CD14-positive monocyte (primary cell): ENCODE measurements at regions not wholly inside any gene's neighbourhood (a gene's known extent, or its start where the extent isn't known, plus 50 kb on each side); places are given as distances from the start of the nearest gene placed in this dataset.

Experiments used
- DNase-seq, 3 donors: peaks; one replicate each; pipeline ENCODE4 v3.0.0-alpha.2; 2011 to 2022
- H2AFZ ChIP-seq: 2 replicates; pipeline ENCODE4 v1.6.0; 2012; ENCODE audit warnings: mild to moderate bottlenecking, low read depth, low read length, inconsistent platforms; ENCODE audit not compliant: insufficient read depth, poor library complexity, severe bottlenecking
- H3K27ac ChIP-seq, 2 donors: 1 replicate in 1 of 2; 2 replicates in 1 of 2; pipeline ENCODE4 v1.5.1; 2012 to 2013; ENCODE audit warnings: low read length in 2 of 2, control low read depth in 1 of 2, inconsistent platforms in 1 of 2, low read depth in 1 of 2, mild to moderate bottlenecking in 1 of 2
- H3K27me3 ChIP-seq, 2 donors: one replicate each; pipeline versions ENCODE4 v1.6.0 to v1.6.1; 2011 to 2013; ENCODE audit warnings: low read length in 2 of 2; ENCODE audit not compliant: control insufficient read depth in 2 of 2, insufficient read depth in 2 of 2
- H3K36me3 ChIP-seq, 2 donors: replicated peaks in 1 of 2; 1 replicate in 1 of 2; 2 replicates in 1 of 2; pipeline versions ENCODE4 v1.5.1 to v1.6.1; 2012 to 2013; ENCODE audit warnings: low read length in 2 of 2, control low read depth in 1 of 2, inconsistent platforms in 1 of 2, mild to moderate bottlenecking in 1 of 2; ENCODE audit not compliant: insufficient read depth in 2 of 2, control insufficient read depth in 1 of 2
- H3K4me1 ChIP-seq, 2 donors: 1 replicate in 1 of 2; 2 replicates in 1 of 2; pipeline versions ENCODE4 v1.5.1 to v1.6.1; 2012 to 2013; ENCODE audit warnings: low read length in 2 of 2, control low read depth in 1 of 2, inconsistent platforms in 1 of 2, mild to moderate bottlenecking in 1 of 2, moderate library complexity in 1 of 2; ENCODE audit not compliant: insufficient read depth in 2 of 2, control insufficient read depth in 1 of 2
- H3K4me2 ChIP-seq: replicated peaks from 2 replicates; pipeline ENCODE3; 2012; ENCODE audit warnings: low read length, moderate library complexity, mild to moderate bottlenecking; ENCODE audit not compliant: poor library complexity, severe bottlenecking; ENCODE audit errors: extremely low read depth
- H3K4me3 ChIP-seq, 3 experiments: fragments of 200-600 bp in 1 of 3; sonication (generic) in 1 of 3; replicated peaks in 1 of 3; 1 replicate in 2 of 3; 2 replicates in 1 of 3; pipeline ENCODE4 v1.5.1; 2011 to 2013; ENCODE audit warnings: low read length in 3 of 3, mild to moderate bottlenecking in 3 of 3, control low read depth in 2 of 3, low read depth in 2 of 3, inconsistent platforms in 1 of 3, moderate library complexity in 1 of 3
- H3K79me2 ChIP-seq: 2 replicates; pipeline ENCODE4 v1.6.0; 2012; ENCODE audit warnings: mild to moderate bottlenecking, control low read depth, inconsistent platforms, low read length, moderate library complexity; ENCODE audit not compliant: insufficient read depth
- H3K9ac ChIP-seq: 2 replicates; pipeline ENCODE4 v1.6.0; 2017; ENCODE audit warnings: low read length, mild to moderate bottlenecking; ENCODE audit not compliant: insufficient read depth, poor library complexity, severe bottlenecking
- H3K9me3 ChIP-seq, 2 donors: replicated peaks in 1 of 2; 1 replicate in 1 of 2; 2 replicates in 1 of 2; pipeline versions ENCODE4 v1.5.1 to v1.6.1; 2012 to 2013; ENCODE audit warnings: low read length in 2 of 2, control low read depth in 1 of 2; ENCODE audit not compliant: control insufficient read depth in 1 of 2, insufficient read depth in 1 of 2
- H4K20me1 ChIP-seq: 2 replicates; pipeline ENCODE4 v1.6.0; 2012; ENCODE audit warnings: mild to moderate bottlenecking, low read length, control low read depth, moderate library complexity; ENCODE audit not compliant: insufficient read depth
- H3K27ac Mint-ChIP-seq, 7 donors: one replicate each; pipeline ENCODE4 v1.8.0; 2020; ENCODE audit warnings: mild to moderate bottlenecking in 7 of 7, mixed read lengths in 7 of 7, moderate library complexity in 6 of 7, inconsistent platforms in 2 of 7
- H3K27me3 Mint-ChIP-seq, 3 donors: one replicate each; pipeline ENCODE4 v1.8.0; 2021 to 2022; ENCODE audit warnings: low read depth in 3 of 3, mild to moderate bottlenecking in 3 of 3, mixed read lengths in 3 of 3, moderate library complexity in 3 of 3, inconsistent platforms in 1 of 3
- H3K36me3 Mint-ChIP-seq, 2 donors: one replicate each; pipeline ENCODE4 v1.8.0; 2020; ENCODE audit warnings: mixed read lengths in 2 of 2, inconsistent platforms in 1 of 2, mild to moderate bottlenecking in 1 of 2
- H3K4me1 Mint-ChIP-seq: one replicate; pipeline ENCODE4 v1.8.0; 2020; ENCODE audit warnings: mild to moderate bottlenecking, mixed read lengths
- H3K4me3 Mint-ChIP-seq, 2 donors: one replicate each; pipeline ENCODE4 v1.8.0; 2020; ENCODE audit warnings: mild to moderate bottlenecking in 2 of 2, mixed read lengths in 2 of 2, moderate library complexity in 1 of 2
- H3K9me3 Mint-ChIP-seq, 7 donors: one replicate each; pipeline ENCODE4 v1.8.0; 2020 to 2022; ENCODE audit warnings: mixed read lengths in 7 of 7, mild to moderate bottlenecking in 6 of 7, moderate library complexity in 6 of 7, inconsistent platforms in 2 of 7
- WGBS: methylation state at CpG from one replicate; pipeline ENCODE4 v1.1.5; 2013; ENCODE audit warnings: missing lambda C conversion rate; ENCODE audit not compliant: insufficient coverage; 5-methylcytosine and 5-hydroxymethylcytosine counted together
- intact Hi-C, 2 donors: fragments of 100-400 bp; cut with micrococcal nuclease; formaldehyde crosslinking; loops; one replicate each; pipeline versions ENCODE4 v1.15.0 to v1.15.1; 2023
- TF ChIP-seq, protein P1 (sequence below): fragments of 200-600 bp; IDR thresholded peaks from one replicate; pipeline ENCODE4 v1.8.0; 2022; ENCODE audit warnings: antibody characterized with exemption, mild to moderate bottlenecking

DNA sequence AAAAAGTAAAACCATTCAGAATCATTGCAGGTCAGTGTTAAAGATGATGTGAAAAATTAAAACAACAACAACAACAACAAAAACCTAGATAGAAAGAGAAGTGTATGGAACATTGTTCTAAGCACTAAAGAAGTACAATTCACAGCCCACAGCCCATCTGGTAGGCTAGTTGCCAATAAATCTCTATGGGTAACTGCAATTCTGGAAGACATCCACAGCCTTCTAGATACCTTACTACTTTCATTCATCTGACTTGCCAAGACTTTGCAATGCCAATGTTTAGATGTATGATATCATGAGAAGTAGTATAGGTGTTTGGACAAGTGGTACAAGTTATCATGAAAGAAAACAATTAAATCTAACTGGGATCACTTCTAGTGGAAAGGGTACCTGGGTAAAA lies 198.6 kb downstream of the VGLL3 start:
- Histone ChIP-seq H3K9me3 (no peaks in the 10 kb centered on the region), H4K20me1 (no peaks in the 10 kb centered on the region), H2AFZ (no peak overlapping the region), H3K36me3 (no peaks in the 10 kb centered on the region), H3K27ac (no peak overlapping the region), H3K4me2 (no peak overlapping the region), H3K9ac (no peak overlapping the region), H3K4me1 (no peaks in the 10 kb centered on the region), H3K79me2 (no peaks in the 10 kb centered on the region), H3K27me3 (no peaks in the 10 kb centered on the region), H3K4me3 (no peak overlapping the region)
- TF ChIP-seq, protein P1, sequence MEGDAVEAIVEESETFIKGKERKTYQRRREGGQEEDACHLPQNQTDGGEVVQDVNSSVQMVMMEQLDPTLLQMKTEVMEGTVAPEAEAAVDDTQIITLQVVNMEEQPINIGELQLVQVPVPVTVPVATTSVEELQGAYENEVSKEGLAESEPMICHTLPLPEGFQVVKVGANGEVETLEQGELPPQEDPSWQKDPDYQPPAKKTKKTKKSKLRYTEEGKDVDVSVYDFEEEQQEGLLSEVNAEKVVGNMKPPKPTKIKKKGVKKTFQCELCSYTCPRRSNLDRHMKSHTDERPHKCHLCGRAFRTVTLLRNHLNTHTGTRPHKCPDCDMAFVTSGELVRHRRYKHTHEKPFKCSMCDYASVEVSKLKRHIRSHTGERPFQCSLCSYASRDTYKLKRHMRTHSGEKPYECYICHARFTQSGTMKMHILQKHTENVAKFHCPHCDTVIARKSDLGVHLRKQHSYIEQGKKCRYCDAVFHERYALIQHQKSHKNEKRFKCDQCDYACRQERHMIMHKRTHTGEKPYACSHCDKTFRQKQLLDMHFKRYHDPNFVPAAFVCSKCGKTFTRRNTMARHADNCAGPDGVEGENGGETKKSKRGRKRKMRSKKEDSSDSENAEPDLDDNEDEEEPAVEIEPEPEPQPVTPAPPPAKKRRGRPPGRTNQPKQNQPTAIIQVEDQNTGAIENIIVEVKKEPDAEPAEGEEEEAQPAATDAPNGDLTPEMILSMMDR = no peak
- Mint-ChIP-seq H3K4me1 (no peaks in the 10 kb centered on the region), H3K36me3 (no peaks in the 10 kb centered on the region), H3K4me3 (no peak overlapping the region), H3K27me3 (peaks cover 0 to 3% (median 0%) of the 10 kb centered on the region in 3 donors), H3K9me3 (peaks cover 0 to 3% (median 0%) of the 10 kb centered on the region in 7 donors), H3K27ac (no peak overlapping the region)
- DNase-seq = no peak
- intact Hi-C loops = no loop called here

DNA sequence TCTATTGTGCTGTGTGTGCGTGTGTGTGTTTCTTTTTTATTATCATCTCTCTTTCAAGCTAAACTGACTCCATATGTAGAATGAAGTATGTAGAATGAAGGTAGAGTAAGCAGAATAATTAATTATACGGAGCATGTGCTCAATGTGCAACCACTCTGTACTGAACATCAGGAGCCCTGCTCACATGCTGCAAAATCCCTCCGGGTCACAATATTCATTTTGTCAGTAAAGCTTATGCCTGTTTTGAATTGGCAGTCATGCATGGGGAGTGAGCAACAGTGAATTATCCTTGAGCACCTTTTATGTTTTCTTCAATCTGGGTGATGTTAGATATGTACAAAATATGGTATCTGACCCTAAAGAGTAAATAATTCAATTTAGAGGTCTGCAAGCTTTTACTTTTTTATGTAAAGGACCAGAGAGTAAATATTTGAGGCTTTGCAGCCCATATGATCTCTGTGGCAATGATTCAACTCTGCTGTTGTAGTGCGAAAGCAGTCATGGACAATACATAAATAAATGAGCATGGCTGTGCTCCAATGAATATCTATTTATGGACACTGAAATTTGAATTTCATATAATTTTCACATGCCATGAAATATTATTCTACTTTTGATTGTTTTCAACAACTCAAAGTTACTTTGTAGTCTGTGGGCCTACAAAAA lies 199.9 kb downstream of the VGLL3 start:
- H3K27ac Mint-ChIP-seq = no peak overlapping the region
- H3K27ac ChIP-seq = no peak overlapping the region
- TF ChIP-seq, protein P1 = no peak
- intact Hi-C loops = no loop called here
- H3K36me3 Mint-ChIP-seq = no peaks in the 10 kb centered on the region
- H3K9ac ChIP-seq = no peak overlapping the region
- no peak overlapping the region for H3K4me2 ChIP-seq
- no peaks in the 10 kb centered on the region for H3K4me1 ChIP-seq
- no peak for DNase-seq
- H3K9me3 Mint-ChIP-seq = peaks cover 0 to 3% (median 0%) of the 10 kb centered on the region in 7 donors
- H3K36me3 ChIP-seq = no peaks in the 10 kb centered on the region
- no peak overlapping the region for H3K4me3 ChIP-seq
- no peaks in the 10 kb centered on the region for H3K4me1 Mint-ChIP-seq
- H3K27me3 ChIP-seq = no peaks in the 10 kb centered on the region
- no peaks in the 10 kb centered on the region for H4K20me1 ChIP-seq
- H3K4me3 Mint-ChIP-seq = no peak overlapping the region
- WGBS = 83% methylated on average over 1 of the region's 4 CpGs
- peaks cover 0 to 3% (median 0%) of the 10 kb centered on the region in 3 donors for H3K27me3 Mint-ChIP-seq
- no peak overlapping the region for H2AFZ ChIP-seq
- H3K79me2 ChIP-seq = no peaks in the 10 kb centered on the region
- no peaks in the 10 kb centered on the region for H3K9me3 ChIP-seq
